Neuron (in vitro differentiated cells): ENCODE measurements at regions not wholly inside any gene's neighbourhood (a gene's known extent, or its start where the extent isn't known, plus 50 kb on each side); places are given as distances from the start of the nearest gene placed in this dataset.
"Not testable (repeated sequence)": the region's sequence is repeated elsewhere in the genome, so short reads cannot be mapped to it uniquely, and the experiment has no call there.

ENCODE experiments used
- H2AFZ ChIP-seq: one replicate; pipeline ENCODE4 v1.6.1; 2013; ENCODE audit warnings: low read depth, mild to moderate bottlenecking, inconsistent platforms, low read length, moderate library complexity
- H3K27me3 ChIP-seq: one replicate; pipeline ENCODE4 v1.6.1; 2013; ENCODE audit warnings: low read length; ENCODE audit not compliant: insufficient read depth
- H3K36me3 ChIP-seq: one replicate; pipeline ENCODE4 v1.6.1; 2013; ENCODE audit warnings: low read length; ENCODE audit not compliant: insufficient read depth
- H3K4me1 ChIP-seq: one replicate; pipeline ENCODE4 v1.6.1; 2013; ENCODE audit warnings: low read length; ENCODE audit not compliant: insufficient read depth
- H3K4me3 ChIP-seq: 2 replicates; pipeline ENCODE4 v1.5.1; 2013; ENCODE audit warnings: mild to moderate bottlenecking, low read length, moderate library complexity
- H3K9me3 ChIP-seq: one replicate; pipeline ENCODE4 v1.6.1; 2013; ENCODE audit warnings: low read length

DNA sequence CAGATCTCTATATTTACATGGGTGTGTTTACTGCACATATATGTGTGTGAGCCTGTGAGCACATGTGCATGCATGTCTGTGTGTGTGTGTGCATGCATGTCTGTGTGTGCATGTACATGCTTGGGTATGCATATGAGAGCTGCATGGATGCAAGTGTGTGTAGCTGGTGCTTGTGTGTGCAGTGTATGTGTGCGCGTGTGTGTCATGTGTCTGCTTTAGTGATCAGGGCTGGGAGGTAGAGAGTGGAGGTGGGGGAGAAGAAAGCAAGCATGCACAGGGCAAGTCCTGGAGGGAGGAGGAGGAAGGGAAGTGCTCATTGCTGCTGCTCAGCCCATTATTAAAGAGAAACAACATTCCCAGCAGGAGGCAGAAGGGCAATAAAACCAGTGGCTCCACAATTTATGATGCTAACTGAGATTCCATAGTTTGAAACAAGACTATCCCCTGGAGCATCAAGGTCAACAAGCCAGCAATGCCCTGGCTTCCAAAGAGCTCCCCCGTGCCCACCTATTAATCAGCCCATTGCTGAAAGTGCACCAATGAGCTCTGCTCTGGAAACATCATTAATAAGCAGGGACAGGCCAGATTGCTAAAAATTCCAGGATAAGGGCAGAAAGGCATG is 414.0 kb downstream of the MAFB start:
- Histone ChIP-seq H3K4me3 (no peak overlapping the region), H3K9me3 (no peaks in the 10 kb centered on the region), H2AFZ (no peak overlapping the region), H3K36me3 (no peaks in the 10 kb centered on the region), H3K27me3 (peaks cover under 1% of the 10 kb centered on the region), H3K4me1 (no peaks in the 10 kb centered on the region)

DNA sequence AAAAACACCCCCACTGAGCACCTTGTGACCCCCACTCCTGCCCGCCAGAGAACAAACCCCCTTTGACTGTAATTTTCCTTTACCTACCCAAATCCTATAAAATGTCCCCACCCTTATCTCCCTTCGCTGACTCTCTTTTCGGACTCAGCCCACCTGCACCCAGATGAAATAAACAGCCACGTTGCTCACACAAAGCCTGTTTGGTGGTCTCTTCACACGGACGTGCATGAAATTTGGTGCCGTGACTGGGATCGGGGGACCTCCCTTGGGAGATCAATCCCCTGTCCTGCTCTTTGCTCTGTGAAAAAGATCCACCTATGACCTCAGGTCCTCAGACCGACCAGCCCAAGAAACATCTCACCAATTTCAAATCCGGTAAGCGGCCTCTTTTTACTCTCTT is 419.8 kb downstream of the MAFB start:
- H3K9me3 ChIP-seq, H3K27me3 ChIP-seq, H3K4me3 ChIP-seq, H3K4me1 ChIP-seq, H3K36me3 ChIP-seq, H2AFZ ChIP-seq: not testable (repeated sequence)

DNA sequence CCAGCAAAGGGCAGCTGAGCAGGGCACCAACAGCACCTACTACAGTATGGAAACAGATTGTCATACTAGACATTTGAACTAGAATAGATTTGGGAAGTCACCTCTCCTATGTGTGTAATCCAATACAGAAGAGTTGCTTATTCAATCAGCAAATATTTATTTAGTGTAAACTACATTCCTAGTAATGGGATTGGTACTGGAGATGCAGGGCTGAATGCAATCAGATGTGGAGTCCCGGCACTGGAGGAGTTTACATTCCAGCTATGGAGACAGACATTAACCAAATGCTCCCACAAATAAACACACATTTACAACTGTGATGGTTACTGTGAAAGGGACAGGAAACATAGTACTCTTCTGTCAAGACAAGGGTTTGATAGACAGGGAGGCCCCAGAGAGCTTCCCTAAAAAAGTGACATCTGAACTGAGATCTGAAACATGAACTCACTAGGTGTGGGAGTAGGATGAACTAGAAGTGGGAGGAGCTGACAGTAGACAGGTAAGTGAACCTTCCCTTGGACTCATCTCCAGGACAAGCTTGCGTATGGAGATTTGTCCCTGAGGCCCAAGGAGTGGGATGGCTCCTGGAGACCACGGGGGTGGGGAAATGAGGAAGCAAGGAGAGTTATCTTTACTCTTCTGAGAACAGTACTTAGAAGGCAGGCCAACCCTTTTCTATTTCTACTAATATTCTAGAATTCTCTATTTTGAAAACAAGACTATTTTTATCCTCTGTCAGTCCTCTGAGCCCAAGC is 420.5 kb downstream of the MAFB start:
- Histone ChIP-seq H3K4me1 (no peaks in the 10 kb centered on the region), H3K36me3 (no peaks in the 10 kb centered on the region), H2AFZ (no peak overlapping the region), H3K27me3 (peaks cover 2% of the 10 kb centered on the region), H3K9me3 (no peaks in the 10 kb centered on the region), H3K4me3 (no peak overlapping the region)

DNA sequence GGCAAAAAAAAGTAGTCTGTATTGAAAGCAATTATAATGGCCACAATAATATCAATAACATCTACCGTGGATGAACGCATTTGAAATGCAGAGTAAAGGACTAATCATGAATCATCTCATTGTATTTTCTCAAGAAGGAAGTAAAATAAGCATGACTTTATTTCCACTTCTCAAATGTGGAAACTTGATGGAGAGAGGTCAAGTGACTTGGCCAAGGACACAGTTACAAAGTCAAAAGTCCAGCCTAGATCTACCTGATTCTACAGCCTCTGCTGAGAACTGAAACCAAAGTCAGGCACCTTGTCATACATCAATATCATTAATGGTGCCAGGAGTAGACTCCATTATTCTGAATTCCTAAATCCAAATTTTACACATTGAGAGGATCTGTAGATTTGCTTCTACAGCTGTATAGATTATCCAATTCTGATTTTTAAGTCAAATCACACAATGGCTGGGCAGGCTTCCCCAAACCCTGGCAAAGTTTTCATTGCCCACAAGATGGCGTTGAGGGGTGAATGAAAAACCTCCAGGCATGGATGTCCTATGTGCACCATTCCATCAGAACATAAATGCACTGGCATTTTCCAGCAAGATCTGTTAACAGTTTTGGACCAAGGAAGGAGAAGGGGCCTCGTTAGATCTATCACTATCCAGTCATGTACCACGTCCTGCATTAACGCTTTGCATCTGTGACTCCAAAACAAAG is 423.1 kb downstream of the MAFB start:
- Histone ChIP-seq H3K4me1 (no peaks in the 10 kb centered on the region), H3K9me3 (no peaks in the 10 kb centered on the region), H3K4me3 (no peak overlapping the region), H2AFZ (no peak overlapping the region), H3K36me3 (no peaks in the 10 kb centered on the region), H3K27me3 (peaks cover 2% of the 10 kb centered on the region)

DNA sequence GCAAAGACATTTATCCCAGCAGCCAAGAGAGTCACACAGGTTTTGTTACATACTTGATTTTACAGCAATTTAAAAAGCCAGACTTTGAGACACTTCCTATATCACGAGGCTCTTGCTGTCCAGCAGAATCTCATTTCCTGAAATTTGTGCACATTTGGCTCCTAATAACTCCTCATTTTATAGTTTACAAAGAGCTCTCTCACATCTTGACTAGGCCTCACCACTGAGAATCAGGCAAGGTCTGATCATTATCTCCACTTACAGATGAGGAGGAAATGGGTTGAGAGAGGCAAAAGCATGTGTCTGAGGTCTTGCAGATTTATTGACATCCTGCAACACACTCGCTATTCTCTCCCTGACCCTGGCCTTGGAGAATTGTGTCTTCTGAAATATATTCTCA is 426.8 kb downstream of the MAFB start:
- Histone ChIP-seq H2AFZ (no peak overlapping the region), H3K27me3 (no peaks in the 10 kb centered on the region), H3K36me3 (no peaks in the 10 kb centered on the region), H3K4me3 (no peak overlapping the region), H3K4me1 (no peaks in the 10 kb centered on the region), H3K9me3 (no peaks in the 10 kb centered on the region)

DNA sequence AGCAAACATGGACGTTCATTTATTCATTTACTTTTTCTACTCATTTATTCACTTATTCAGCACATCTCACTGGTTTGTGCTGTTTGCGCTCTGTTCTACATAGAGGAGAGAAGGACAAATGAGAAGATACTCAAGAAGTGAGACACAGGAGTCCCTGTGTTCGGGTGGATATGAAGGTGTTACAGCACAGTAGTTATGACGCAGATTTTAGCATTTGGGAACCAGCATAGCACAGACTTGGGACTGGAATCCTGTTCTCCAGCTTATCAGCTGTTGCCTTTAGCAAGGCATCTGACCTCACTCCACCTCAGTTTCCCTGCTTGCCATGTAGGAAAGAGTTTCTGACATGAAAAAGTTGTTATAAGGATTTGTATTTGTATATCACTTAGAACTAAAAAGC is 430.1 kb downstream of the MAFB start:
- Histone ChIP-seq H3K9me3 (no peaks in the 10 kb centered on the region), H3K4me3 (no peak overlapping the region), H2AFZ (no peak overlapping the region), H3K36me3 (no peaks in the 10 kb centered on the region), H3K27me3 (no peaks in the 10 kb centered on the region), H3K4me1 (no peaks in the 10 kb centered on the region)

DNA sequence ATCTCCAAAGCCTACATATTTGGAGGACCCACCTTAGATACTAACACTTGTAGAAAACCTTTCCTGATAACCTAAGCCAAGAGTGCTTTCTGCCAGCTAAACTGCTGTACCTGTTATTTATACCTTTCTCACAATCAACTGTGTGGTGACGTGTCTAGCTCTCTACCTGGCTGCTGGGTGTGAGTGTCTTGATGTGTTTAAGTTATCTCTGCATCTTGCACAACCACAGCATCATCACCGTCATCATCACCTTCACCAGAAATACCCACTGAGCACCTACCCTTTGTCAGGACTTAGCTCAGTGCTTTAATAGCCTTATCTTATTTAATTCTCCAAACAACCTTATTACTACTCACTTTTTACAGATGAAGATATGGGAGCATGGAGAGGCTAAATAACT is 431.3 kb downstream of the MAFB start:
- no peak overlapping the region for H3K4me3 ChIP-seq
- H3K27me3 ChIP-seq, result no peaks in the 10 kb centered on the region
- no peaks in the 10 kb centered on the region for H3K36me3 ChIP-seq
- no peak overlapping the region for H2AFZ ChIP-seq
- no peaks in the 10 kb centered on the region for H3K9me3 ChIP-seq
- no peaks in the 10 kb centered on the region for H3K4me1 ChIP-seq

DNA sequence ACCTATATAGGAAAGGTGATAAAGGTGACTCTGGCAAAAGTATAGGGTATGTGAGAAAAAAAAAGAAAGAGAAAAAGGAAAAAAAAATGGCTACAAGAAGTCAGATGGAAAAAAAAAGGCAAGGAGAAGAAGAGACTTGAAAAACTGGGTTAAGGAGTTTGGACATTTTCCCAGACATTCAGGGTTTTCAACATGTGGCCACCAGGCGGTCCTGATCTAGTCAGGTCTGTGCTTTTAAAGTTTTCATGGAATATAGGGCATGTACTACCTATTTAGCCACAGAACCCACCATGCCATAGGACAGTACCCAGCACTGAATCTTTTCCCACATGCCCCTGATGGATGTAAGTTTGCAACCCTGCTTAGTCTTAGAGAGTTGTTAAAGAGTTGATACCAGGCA is 433.7 kb downstream of the MAFB start:
- H3K36me3 ChIP-seq, result no peaks in the 10 kb centered on the region
- no peaks in the 10 kb centered on the region for H3K4me1 ChIP-seq
- no peak overlapping the region for H2AFZ ChIP-seq
- H3K27me3 ChIP-seq, result no peaks in the 10 kb centered on the region
- no peaks in the 10 kb centered on the region for H3K9me3 ChIP-seq
- H3K4me3 ChIP-seq, result no peak overlapping the region

DNA sequence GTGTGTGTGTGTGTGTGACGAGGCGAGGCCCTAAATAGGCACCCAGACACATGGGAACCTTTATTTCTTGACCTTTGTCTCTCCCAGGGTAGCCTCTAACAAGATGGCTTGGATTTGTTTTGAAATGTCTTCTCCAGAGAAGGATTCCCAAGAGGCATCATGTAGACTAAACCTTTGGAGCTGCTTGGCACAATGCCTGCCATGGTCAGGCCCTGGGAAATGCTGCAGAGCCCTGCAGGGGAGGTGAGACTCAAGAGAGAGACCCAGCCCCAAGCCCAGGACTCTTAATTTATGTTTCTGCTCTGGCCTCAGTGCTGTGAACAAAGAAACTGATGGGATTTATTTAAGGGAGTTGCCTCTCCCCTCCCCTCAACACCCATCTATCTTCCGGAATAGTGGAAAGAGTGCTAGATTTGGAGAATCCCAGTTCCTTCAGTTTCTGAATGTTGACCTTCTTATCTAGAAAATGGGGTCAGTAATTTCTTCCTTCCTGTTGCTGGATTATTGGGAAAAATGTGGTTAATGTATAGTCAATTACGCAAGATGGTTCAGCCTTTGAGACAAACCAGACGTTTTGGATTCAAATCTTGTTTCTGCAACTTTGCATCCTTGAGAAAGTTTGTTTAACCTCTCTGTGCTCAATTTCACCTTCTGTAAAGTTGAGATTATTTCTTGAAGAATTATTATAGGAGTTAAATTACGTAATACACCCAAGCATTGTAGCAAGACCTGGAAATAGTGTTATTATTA is 434.8 kb downstream of the MAFB start:
- Histone ChIP-seq H3K27me3 (no peaks in the 10 kb centered on the region), H3K9me3 (no peaks in the 10 kb centered on the region), H3K36me3 (no peaks in the 10 kb centered on the region), H3K4me1 (no peaks in the 10 kb centered on the region), H2AFZ (no peak overlapping the region), H3K4me3 (no peak overlapping the region)

DNA sequence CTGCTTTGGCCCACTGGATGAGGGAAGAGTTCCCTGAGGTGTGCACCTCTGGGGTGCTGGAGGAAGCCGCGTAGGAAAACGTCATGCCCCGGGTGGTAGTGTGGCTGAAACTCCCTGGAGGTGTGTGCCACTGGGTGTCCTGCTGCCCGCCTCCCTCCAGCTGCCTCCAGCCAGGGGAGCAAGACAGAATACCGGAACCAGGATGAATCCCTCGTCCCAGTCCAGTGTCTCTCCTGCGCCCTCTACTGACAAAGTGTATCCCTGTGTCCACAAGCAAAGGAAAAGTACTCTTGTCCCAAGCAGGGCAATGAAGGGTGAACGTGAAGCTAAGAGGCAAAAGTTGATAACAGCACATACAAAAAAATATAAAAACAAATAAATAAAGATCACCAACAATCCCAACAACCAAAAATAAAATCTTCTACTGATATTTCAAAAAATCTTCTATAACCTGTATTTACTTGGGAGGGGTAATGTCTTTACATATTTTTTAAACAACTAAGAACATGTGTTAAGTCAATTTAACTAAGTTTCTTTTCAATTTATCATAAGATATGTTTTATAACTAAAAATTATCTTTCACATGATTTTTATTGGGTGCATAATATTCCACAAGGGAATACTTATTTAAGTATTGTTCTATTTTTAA is 437.6 kb downstream of the MAFB start:
- Histone ChIP-seq H3K4me1 (no peaks in the 10 kb centered on the region), H3K4me3 (no peak overlapping the region), H3K9me3 (no peaks in the 10 kb centered on the region), H3K27me3 (no peaks in the 10 kb centered on the region), H3K36me3 (no peaks in the 10 kb centered on the region), H2AFZ (no peak overlapping the region)

DNA sequence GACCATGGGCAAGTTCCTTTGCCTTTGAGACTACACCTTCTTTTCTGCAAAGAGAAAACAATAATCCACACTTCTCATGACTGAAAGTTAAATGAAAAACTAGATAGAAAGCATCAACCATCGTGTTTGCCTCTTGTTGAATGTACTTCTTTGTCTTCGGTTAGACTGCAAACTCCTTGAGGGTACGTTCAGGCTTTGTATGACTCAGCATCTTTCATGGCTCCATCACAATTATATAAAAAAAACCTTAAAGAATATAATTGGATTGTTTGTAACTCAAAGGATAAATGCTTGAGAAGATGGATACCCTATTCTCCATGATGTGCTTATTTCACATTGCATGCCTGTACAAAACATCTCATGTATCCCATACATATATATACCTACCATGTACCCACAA is 439.2 kb downstream of the MAFB start:
- Histone ChIP-seq H3K36me3 (no peaks in the 10 kb centered on the region), H3K27me3 (no peaks in the 10 kb centered on the region), H3K4me3 (no peak overlapping the region), H3K4me1 (no peaks in the 10 kb centered on the region), H2AFZ (no peak overlapping the region), H3K9me3 (no peaks in the 10 kb centered on the region)

DNA sequence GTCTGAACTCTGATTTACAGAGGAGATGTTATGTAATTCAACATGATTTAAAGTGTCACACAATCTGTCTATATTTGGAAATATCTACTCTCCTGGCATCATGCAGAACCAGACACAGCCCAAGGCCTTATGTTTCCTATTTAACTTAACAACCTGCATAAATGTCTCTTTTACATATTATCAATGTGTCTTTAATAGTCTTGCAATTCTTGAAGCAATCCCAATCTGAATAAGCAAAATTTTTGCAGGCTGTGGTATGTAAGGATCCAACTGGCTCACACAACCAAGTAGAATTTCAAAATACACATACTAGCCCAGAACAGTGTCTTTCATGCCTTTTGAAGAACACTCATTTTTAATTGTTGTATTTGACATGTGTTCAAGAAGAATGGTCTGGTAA is 443.2 kb downstream of the MAFB start:
- Histone ChIP-seq H3K4me3 (no peak overlapping the region), H3K4me1 (no peaks in the 10 kb centered on the region), H3K36me3 (no peaks in the 10 kb centered on the region), H3K27me3 (no peaks in the 10 kb centered on the region), H3K9me3 (no peaks in the 10 kb centered on the region), H2AFZ (no peak overlapping the region)

DNA sequence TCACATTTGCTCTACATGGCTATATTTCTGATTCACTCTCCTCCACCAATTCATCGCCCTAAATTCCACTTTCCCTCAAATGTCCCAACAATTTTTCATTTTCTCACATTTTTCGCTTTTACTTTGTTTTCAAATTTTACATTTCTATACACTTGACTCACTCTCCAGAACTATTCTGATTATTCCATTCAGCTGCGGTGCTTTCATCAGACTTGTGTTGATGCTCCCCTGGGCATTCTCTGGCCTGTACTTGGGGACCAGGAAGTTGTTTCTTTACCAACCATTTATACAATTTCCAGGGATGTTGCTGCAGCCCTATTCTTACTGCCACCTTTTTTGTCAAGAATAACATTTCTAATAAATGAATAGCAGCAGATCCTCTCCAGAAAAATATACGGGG is 444.8 kb downstream of the MAFB start:
- H2AFZ ChIP-seq, result no peak overlapping the region
- H3K9me3 ChIP-seq, result no peaks in the 10 kb centered on the region
- no peak overlapping the region for H3K4me3 ChIP-seq
- H3K27me3 ChIP-seq, result no peaks in the 10 kb centered on the region
- H3K4me1 ChIP-seq, result no peaks in the 10 kb centered on the region
- no peaks in the 10 kb centered on the region for H3K36me3 ChIP-seq
